ENCODE measurements at regions not wholly inside any gene's neighbourhood (a gene's known extent, or its start where the extent isn't known, plus 50 kb on each side); places are given as distances from the start of the nearest gene placed in this dataset.

GRCh38 chr9:107153336-107153735, 129.7 kb upstream of the RAD23B start (continued):
- TF ChIP-seq EZH2 (IDR thresholded peaks at IDR 0.05; ENCODE audit: low read depth, low read length, severe bottlenecking) (no peak), JUND (IDR thresholded peaks at IDR 0.05; ENCODE audit: low read length) (no peak)
